GM19025 (cell line): ENCODE measurements at regions not wholly inside any gene's neighbourhood (a gene's known extent, or its start where the extent isn't known, plus 50 kb on each side); places are given as distances from the start of the nearest gene placed in this dataset.

ENCODE experiments used
- ATAC-seq: cut with Tn5 transposase; IDR thresholded peaks from one replicate; pipeline ENCODE4 v1.9.1; 2021; ENCODE audit warnings: mild to moderate bottlenecking, low read depth, moderate library complexity; ENCODE audit not compliant: unreplicated experiment

DNA sequence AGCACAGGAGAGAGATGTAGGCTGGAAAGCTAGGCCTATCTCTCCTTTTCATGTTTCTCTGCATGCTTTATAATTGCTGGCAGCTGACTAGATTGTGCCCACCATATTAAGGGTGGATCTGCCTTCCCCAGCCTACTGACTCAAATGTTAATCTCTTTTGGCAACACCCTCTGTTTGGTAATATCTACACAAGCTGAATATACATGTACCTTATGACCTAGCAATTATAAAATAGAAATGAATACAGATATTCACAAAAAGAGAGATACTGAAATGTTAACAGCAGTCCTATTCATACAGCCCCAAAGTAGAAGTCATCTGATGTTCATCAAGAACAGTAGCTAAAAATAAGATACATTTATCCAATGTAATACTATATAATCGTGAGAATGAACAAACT, 429.6 kb downstream of the EPM2A start:
- no peak for ATAC-seq

DNA sequence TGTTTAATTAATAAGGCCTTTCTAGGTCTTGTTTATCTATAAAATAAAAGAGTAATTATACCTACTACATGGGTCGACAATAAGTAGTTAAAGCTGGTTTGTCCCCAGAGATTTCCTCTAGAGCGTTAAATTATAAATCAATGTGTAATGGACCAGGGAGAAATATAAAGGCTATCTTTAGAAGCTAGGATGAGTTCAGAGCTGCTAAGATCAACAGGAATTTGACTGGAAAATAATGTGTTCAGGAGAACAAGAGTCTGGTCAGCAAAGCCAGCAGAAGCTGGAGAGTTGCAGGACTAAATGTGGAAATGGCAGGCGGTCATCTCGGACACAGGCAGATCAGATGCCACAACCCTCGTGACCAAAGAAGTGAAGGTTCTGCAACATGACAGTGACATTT, 428.8 kb downstream of the EPM2A start:
- ATAC-seq: no peak

DNA sequence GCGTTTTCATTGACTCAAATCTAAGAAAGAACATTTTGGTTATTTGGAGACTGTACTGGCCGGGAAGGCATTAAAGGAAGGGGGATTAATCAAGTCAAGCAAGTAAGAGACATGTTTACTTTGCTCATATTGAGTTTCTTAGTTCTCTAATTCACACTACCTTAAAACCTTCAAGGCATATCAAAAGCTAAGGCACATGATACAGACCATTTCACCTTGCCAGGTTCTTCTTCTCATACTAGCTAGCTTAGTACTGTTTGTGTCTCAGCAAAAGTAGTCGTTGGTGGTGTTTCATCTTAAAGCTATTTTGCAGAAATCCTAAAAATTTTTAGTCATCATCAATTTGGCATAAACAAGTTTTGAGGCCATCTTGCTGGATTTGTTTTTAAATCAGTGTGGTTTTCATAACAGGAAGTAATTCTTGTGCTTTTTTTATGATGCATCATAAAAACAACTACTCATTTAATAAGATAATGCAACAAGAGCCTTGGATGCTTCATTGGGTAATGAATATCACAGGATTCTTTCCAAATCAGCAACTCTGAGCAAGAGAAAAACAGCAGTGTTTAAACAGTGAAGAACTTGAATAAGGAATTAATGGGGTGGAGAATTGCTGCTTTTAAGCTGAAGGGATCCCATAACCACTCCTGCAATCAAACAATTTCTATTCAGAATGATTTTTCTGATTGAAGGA, 425.3 kb downstream of the EPM2A start:
- no peak for ATAC-seq

DNA sequence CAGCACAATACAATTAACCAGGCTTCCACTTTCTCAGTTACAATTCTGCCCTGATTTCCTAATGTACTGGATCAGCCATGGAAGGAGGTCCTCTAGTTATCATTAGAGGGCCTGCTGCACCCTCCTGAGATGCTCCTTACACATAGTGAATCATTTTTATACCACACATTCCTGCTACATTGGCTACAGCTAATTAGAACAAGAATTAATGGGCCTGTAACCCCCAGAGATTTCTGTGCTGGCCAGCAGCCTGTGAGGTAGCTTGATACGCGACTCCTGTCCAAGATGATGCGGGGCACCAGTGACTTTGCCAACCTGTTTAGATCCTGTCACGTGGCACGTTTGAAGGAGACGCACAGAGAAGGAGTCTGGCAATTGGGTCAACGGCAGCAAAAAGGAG, 422.8 kb downstream of the EPM2A start:
- ATAC-seq: no peak

DNA sequence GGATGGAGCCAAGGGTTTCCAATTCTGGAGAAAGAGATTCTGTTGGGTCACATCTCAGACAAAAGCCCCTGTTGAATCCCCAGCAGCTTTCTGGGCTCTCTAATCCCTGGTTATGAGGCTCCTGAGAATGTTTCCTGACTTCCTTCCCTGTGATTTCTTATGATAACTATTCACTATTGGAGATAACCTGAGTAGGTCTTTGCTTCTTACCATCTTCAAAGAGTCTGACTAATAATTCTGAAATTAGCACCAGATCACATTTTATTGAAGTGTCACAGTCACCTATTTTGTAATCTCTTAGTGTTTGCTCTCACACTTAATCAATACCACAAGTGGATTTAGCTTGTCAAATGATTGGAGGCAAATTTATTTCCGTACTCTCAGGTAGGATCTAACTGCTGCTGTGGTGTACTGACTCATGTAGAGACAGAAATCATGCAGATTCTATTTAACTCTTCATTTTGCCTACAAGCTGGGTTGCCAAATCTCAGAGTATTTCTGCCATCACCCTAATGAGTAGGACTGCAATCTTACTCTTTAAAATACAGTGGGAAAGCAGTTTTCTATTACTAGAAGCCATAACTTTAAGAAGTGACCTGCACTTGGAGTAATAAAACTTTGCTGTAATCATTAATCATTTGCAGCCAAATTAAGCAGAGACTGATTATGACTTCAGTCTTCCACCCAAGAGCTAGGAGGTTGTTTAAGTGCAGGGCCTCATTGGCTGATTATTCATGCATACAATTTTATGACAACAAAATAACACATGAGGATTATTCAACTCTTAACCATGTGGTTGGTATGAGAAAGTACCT, 422.1 kb downstream of the EPM2A start:
- no peak for ATAC-seq

DNA sequence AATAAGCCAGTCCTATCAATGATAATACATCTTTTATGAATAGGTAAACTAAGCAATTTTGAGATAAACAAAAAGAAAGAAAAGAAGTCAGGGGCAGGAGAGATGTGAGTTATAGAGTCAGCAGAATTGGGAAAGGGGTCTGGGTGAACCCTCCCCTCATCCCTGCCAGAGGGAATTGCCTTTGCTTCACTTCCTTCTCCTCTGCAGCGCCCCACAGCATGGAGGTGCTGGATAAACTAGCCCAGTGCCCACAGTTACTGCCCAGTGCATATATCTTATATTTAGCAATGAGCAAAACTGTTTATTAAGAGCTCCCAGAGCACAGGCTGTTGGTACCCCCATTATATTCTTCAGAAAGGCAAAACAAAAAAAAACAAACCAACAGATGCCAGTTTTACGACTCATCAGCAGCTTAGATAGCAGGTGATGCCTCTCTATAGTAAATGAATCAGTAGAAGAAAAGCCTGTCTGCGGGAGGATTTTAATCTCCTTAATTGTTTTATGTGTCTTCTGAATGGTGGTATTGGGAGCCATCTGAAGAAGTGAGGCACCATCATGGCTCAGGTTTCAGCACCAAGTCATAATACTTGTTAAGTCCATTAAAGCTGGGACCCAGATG, 419.2 kb downstream of the EPM2A start:
- ATAC-seq: no peak

DNA sequence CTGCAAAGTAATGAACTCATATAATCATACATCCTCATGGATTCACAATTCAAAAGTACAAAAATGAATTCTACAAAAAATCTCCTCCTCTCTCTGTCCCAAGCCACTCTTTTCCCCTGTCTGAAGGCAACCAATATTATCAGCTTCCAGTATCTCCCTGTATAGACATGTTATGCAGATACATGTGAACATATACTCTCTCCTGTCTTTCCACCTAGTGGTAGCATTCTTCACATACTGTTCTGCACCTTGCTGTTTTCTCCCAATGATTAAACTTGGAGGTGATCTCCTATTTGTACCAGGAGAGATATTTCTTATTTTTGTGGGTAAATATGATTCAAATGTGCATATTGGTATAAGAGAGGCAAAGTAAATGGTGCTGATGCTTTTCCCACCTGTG, 416.4 kb downstream of the EPM2A start:
- no peak for ATAC-seq

DNA sequence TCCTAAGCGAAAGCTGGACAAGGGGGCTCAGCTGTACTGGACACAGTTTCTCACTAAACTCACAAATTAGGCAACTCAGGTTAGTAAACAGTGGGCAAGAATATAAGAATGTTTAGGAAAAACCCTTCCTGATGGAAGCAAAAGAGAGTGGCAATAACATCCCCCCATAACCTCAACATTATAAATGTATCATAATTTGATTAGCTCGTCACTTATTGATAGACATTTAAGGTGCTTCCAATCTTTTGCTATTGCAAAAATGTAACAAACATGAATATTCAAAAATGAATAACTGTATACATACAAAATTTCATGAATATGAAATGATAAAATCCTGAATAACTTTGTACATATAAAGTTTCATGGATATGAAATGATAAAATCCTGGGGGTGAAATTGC, 415.7 kb downstream of the EPM2A start:
- no peak for ATAC-seq

DNA sequence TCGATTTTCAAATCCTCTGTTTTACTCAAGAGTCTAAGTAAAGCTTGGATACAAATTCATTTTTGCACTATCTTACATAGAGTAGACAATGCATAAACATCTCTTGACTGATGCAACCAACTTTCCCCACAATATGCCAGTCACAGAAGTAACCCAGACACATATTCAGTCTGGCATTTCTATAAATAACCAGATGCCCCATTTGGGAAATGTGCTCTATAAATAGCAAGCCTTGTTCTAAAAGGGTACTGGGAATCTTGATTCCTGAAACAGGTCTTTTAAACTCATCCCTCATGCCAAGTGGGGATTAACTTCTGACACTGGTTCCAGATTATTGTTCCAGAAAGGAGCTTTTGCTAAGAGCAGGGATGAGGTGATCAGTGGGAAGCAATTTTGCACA, 411.7 kb downstream of the EPM2A start:
- no peak for ATAC-seq

DNA sequence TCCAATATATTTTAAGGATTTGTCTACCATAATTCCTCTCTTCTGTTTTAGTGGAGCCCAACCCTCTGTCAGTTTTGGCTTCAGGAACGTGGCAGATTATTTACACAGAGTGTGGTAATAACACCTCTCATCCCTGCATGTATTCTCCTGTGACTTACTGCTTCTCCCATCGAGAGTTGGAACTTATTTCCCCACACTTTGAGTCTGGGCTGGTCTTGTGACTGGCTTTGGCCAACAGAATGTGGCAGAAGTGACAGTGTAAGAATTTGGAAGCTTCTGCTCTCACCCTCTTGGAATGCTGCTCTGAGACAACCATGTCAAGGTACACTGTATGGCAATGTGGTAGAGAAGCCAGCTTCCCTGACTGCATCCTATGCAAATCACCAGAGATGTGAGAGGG, 407.7 kb downstream of the EPM2A start:
- ATAC-seq: no peak

DNA sequence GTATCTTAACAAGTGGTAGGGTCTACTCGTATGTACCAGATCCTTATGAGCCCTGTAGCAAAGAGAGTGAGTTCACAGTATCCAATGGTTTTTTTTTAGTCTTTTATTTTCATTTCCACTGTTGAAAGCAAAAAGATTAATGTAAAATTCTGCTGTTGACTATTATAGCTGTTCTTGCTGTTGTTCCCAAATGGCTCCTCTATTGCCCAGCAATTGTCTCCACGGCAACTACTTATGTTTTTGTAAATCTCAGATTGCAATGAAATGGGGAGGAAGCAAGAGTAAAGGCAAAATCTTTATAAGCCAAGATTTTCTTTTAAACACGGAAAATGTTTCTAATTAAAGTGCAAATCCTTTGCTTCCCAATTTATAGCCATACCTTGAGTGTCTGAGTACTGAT, 406.1 kb downstream of the EPM2A start:
- ATAC-seq: no peak

DNA sequence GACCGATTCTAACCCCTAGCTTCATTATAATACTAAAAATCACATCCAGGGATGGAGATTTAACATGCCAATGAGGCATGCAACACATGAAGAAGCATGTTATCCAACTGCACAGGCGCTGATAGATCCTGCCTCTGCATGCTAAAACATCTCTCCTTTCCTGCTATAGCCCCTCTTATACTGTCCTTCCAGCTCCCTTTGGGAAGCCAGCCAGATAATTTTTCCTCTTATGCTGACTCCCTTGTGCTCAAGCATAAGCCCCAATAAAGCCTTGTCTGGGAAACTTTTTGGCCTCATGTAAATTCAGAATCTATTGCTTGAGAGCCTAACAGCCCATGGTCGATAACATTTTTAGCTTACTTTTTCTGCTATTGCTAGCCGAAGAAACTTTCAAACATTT, 404.3 kb downstream of the EPM2A start:
- no peak for ATAC-seq

DNA sequence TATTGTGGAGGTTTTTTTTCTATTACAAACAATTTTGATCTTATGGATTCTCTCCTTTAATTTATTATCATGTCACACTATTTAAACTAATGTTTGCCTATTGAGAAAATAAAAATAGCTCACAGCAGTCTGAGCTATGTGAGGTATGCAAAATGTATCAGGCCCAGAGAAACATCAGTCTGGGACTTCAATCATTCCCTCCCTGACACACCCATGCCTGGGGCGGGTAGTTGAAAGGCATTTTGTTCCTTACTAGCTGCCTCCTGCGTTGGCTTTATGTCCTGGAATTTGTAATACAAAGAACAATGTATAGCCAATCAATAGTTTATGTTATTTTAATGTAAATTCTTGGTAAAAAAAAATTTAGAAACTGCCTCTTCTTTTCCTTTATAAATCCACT, 403.3 kb downstream of the EPM2A start:
- no peak for ATAC-seq

DNA sequence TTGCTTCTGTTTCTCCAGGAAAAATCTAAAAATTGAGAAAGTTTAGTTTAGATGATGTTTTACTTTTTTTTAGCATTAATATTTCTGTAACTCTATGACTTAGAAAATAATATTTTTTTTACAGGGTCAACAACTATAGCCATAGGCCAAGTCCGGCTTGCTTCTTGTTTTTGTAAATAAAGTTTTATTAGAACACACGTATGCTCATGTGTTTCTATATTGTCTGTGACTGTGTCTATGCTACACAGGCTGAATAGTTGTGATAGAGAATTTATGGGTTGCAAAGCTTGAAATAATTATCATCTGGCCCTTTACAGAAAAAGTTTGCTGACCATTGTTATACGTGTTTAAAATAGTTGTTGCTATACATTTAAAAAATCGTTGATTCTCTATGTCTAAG, 399.2 kb downstream of the EPM2A start:
- ATAC-seq: no peak

DNA sequence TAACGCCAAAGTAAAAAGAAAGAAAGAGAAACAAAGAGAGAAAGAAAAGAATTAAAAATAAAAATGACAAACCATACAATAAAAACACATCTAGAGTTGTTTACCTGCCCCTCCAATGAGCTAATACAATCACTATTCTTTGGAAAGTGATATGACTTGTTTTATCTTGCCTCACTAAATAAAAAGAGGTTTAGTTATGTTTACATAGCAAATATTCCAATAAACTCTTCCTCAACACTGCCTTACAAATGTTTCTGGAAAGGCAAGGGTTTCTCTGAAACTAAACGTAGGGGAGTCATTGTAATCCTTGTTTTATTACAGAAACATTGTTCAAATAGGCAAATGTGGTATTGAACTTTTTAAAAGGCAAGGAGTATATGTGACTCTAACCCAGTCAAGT, 396.2 kb downstream of the EPM2A start:
- ATAC-seq: no peak

DNA sequence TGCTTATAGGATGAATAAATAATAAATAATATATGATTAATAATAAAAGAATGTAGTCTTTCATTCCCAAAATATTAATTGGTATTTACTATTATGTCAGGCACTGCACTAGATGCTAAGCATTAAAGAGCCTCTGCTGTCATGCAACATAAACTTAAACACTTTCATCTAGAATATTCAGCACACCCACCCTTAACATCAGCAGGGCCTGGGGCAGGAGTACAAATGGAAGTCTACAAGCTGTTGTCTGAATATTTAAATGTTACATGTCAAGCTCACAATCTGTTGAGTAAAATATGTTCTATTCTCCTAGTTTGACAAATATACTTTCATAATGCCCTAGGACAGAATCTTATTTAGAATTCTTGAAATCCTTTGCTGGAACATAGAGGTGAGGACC, 395.1 kb downstream of the EPM2A start:
- no peak for ATAC-seq

DNA sequence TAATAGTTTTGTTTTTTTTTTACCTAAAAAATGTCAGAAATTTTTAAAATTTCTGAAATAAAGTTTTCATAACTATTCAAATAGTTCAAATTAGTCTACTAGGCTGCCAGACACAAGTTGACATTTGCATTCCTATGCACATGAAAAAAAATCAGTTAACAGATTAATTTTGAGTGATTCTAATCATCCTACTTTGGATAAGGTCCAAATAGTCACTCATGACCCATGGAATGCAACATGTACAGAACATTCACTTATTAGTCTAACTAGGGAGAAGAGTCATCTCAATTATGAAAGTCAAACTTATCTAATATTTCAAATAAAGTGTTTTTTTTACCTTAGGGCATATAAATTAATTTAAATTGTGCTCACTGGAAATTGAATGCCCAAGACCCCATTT, 390.2 kb downstream of the EPM2A start:
- ATAC-seq: no peak

DNA sequence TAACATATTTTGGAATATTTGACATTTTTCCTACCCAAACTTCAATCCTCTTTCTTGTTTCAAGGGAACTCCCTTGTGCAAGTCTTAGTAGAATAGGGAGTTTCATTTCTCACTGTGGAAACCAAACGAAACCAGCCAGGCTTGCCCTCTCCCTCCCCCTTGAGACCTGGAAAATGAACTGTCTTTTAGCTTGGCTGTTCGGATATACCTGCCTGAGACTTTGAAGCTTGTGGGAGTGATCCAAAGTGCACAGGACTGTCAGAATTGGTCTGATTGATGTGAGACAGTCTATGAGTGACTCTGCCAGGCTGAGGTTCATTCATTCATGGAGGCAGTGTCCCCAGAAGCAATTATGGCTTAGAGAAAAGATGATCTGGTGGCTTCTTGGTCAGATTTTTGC, 388.1 kb downstream of the EPM2A start:
- no peak for ATAC-seq

DNA sequence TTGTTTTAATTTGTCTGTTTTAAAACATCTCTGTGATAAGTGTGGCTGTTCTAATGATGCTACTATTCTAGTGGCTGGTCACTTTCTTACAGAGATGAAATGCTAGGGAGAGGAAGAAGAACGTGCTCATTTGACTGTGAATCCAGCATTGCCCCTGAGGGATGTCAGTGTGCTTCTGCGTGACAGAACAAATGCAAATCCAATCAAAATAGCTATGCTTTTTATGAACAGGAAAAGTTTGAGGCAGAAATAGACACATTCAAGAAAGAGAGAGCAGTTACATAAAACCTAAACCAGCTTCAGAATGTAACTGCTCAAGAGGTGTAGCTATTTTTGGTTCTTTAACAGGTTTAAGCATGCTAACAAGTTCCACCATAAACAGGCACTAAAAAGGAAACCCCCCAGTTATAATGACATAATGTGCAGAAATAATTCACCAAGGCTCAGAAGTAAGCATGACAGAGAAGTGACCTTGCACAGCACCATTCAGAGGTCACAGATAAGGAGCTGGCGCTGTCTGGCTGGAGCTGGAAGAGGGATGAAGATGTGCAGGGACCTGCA, 385.3 kb downstream of the EPM2A start:
- ATAC-seq: peak; percentile 61

DNA sequence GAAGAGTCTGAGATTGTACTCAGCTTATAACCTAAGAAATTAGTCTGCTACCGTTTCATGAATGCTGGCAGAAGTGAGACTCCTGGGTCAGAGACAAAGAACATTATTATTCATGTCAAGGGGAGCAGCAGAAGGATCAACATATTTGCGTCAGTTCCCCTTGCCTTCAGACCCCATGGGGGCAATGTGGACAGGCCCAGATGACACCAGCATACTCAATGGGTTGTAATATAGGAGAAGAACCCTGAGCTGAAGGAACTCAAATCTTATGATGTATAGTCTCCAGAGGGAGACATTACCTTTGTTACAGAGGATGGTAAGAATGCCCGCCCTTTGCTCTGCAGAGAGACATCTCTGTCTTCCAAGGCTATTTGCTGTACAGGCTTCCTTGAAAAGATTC, 384.4 kb downstream of the EPM2A start:
- ATAC-seq: no peak

DNA sequence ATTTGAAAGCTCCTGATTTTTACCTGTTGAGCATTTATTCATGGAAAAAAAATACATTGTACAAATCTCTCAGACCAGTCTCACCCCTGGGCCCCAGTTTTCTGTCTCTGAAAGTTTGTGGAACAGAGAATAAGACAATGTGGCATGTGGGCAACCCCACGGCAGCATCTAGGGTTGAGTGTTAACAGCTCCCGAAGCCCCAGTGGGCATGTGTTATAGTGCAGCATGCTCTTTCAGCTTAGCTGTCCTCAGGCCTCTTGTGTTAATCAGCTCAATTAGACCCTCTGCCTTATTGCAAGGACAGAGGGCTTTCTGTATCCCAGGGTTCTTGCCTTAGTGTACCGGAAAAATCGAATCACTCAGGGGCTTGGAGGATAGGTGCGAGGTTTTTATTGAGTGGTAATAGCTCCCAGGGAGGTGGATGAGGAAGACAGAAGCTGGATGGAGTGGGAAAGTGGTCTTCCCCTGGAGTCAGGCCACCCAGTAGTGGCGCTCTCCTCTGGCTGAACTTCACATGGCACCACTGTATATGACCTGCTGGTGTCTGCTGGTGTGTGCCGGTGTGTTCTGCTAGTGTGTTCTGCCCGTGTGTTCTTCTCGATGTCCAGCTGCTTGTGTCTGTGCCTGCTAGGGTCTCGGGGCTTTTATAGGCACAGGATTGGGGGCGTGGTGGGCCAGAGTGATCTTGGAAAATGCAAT, 382.8 kb downstream of the EPM2A start:
- no peak for ATAC-seq
